Left cardiac atrium (tissue), 4 donors: ENCODE measurements at regions not wholly inside any gene's neighbourhood (a gene's known extent, or its start where the extent isn't known, plus 50 kb on each side); places are given as distances from the start of the nearest gene placed in this dataset.
"Not testable (repeated sequence)": the region's sequence is repeated elsewhere in the genome, so short reads cannot be mapped to it uniquely, and the experiment has no call there.

Source experiments
- ATAC-seq, 2 donors: fragments of 200-7000 bp; cut with Tn5 transposase; one replicate each; pipeline ENCODE4 v1.9.1; 2020; ENCODE audit warnings: mild to moderate bottlenecking in 2 of 2, moderate library complexity in 2 of 2
- DNase-seq: peaks from one replicate; pipeline ENCODE4 v3.0.0-alpha.2; 2020
- intact Hi-C, 2 donors: fragments of 100-400 bp; cut with DNase I; formaldehyde crosslinking; loops; one replicate each; pipeline versions ENCODE4 v1.14.1 to v1.15.1; 2022 to 2023
- donor health status: DM: no; HTN: yes; CAD: no.
- donor health status: DM: no; HTN: yes; CAD: no; lungs with severe emphysema.
- donor health status: DM: yes; HTN: yes; CAD: no.
- donor health status: Dilated cardiomyopathy.

DNA sequence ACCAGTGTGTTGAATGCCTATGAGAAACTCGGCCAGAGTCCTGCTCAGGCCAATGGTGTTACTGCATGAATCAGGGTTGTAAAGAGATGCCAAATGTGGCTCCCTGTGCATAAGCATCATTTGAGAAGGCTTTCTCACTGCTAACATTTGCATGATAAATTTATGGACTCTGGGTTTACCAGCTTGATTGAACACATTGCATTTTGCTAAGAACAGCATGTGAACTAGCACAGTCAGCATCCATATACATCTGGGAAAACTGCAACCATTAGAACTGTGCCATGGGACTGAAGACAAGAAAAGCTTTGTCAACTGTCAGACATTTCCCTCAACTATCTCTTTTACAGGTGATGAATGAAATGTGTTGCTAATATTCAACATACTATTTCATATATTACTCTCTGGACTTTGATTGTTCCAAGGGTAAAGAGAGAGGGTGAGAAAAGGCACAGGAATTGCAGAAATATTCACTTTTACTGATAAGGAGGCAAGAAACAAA is 1427.4 kb upstream of the ADGRL3 start:
- intact Hi-C loops: no loop called here
- no peak for DNase-seq
- no peak for ATAC-seq

DNA sequence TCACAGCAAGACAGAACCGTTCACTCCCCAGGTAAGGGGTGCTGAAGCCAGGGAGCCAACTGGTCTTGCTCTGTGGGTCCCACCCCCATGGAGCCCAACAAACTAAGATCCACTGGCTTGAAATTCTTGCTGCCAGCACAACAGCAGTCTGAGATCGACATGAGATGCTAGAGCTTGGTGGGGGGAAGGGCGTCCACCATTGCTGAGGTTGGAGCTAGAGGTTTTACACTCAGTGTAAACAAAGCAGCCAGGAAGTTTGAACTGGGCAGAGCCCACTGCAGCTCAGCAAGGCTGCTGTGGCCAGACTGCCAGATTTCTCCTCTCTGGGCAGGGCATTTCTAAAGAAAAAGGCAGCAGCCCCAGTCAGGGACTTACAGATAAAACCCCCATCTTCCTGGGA is 1419.9 kb upstream of the ADGRL3 start:
- ATAC-seq, intact Hi-C loops, DNase-seq: not testable (repeated sequence)

DNA sequence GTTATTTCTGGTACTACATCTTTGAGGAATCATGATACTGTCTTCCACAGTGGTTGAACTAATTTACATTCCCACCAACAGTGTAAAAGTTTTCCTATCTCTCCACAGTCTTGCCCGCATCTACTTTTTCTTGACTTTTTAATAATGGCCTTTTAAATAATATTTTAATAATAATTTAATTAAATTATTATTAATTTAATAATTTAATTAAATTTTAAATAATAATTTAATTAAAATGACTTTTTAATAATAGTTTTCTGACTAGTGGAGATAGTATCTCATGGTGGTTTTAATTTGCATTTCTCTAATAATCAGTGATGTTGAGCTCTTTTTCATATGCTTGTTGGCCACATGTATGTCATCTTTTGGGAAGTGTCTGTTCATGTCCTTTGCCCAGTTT is 1395.0 kb upstream of the ADGRL3 start:
- DNase-seq: no peak
- intact Hi-C loops: no loop called here
- ATAC-seq: no peak

DNA sequence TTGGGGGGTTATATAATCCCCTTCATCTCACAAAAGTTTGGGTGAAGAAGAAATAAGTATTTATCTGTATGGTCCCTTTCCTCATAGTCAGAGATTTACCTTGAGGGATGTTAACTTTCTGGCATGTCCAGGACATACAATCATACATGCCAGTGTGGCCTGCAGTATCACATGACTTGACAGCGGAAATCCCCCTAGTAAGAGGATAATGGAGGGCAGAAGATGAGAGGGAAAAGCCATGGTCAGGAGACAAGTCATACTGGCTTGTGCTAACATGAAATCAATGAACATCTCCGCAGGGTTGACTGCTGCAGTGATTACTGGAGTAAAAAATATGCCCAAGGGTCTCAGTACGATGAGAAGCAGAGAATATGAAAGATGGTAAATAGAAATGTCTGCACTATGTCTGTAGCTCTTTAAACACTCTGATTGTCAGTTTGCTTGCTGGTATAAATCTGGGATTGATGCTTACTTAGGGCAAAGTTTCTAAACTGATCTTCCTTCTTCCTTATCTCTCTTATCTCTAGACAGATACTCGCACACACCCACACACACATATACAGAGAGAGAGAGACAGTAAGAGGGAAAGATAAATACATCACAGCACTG is 1385.6 kb upstream of the ADGRL3 start:
- DNase-seq: no peak
- no peak for ATAC-seq
- intact Hi-C loops: no loop called here

DNA sequence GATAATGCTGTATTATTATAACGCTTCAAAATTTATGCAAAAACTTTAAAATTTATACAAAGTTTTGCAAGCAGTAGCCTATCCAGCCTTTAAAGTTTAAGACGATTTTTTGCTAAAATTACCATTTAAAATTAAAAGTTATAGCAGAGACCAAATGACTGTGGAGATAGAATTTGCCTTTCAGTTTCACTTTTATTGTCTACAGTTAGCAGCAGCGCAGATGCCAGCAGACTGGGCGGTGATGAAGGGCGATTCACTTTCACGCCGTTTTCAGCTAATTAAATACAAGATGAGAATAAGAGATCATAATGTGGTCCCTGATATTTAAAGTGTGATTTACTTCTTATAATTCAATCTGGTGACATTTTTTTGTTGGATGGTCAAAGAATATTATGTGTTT is 1381.5 kb upstream of the ADGRL3 start:
- DNase-seq (no peak), ATAC-seq (no peak)
- intact Hi-C loops: no loop called here

DNA sequence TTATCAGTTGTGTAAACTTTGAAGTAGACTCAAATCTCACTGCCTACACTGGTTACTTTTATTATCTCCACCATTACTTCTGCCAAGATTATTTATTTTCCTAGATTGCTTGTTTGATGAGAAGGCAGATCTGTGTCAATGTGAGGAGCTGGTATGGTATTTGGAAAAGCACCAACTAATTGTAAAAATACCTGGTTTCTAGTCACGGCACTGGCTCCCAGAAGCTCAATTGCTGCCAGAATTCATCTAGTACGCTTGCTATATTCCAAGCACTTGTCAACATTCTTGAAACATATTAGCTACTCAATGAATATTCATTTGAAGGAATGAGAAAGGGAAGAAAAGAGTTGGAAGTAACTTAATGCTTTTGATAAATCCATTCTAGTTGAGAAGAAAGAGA is 1376.8 kb upstream of the ADGRL3 start:
- intact Hi-C loops: no loop called here
- no peak for ATAC-seq
- DNase-seq: no peak

DNA sequence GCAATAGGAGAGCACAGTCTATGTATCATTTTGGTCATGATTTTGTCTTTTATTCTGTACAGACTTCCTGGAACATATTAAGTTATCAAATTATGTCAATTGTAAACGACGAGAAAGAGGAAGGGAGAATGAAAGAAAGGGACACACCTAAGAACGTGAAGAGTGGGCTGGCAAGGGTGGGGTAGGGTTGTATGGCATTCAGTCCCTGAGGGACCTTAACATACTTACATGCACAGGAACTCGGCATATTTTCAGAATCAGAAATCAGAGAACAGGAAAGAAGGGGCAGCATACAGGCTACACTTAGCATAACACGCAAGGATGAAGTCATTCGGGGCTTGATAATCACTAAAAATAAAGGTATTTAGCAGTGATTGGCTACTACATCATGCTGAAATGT is 1375.0 kb upstream of the ADGRL3 start:
- DNase-seq (no peak), ATAC-seq (no peak)
- intact Hi-C loops: no loop called here

DNA sequence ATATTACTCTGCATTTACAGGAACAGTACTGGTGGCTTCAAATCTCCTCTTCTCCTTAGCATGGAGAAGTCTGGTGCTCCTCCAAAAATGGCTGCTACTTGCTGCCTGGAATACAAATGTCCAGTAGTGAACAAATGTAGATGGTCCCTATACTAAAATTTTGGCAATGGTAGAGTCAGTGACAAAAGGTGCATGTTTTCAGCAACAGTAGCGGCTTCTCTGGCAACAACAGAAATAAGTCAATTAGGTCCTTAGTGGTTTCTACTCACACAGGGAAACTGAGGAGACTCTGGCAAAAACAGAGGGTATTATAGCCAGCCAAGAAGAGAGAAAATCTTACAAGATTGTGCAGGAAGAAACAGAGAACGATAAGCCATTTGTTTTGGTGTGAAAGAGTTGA is 1368.4 kb upstream of the ADGRL3 start:
- DNase-seq: no peak
- intact Hi-C loops: no loop called here
- ATAC-seq: no peak

DNA sequence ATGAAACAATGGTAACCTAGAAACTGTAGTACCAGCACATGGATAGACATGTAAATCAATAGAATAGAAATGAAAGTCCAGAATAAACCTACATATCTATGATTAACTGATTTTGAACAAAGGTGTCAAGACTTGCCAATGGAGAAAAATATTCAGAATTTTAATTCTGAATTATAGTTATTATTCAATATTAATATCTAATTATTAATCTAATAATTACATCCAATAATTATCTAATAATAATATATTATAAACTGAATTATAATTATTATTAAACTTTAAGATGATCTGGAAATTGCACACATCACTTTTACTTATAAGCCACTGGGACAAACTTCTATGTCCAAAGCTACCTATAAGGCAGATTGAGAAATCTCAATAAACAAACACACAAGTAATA is 1365.2 kb upstream of the ADGRL3 start:
- intact Hi-C loops: no loop called here
- no peak for ATAC-seq
- no peak for DNase-seq

DNA sequence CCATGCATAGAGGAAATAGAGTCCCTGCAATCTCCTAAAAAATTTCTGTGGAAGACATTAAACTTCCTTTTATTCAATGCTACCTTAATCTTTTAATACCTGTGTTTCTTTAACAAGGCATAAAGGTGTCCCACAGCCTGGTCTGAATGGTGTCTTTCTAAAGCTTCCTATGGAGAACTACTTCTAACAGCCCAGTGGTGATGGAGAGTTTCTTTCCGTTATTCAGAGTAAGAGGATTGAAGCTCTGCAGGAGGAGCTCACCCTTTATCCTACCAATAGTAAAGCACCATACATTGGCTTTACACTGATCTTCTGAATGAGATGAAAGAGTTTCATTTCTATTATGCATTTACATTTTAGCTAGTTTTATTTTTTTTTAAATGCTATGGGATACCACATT is 1362.4 kb upstream of the ADGRL3 start:
- ATAC-seq: no peak
- intact Hi-C loops: no loop called here
- no peak for DNase-seq

DNA sequence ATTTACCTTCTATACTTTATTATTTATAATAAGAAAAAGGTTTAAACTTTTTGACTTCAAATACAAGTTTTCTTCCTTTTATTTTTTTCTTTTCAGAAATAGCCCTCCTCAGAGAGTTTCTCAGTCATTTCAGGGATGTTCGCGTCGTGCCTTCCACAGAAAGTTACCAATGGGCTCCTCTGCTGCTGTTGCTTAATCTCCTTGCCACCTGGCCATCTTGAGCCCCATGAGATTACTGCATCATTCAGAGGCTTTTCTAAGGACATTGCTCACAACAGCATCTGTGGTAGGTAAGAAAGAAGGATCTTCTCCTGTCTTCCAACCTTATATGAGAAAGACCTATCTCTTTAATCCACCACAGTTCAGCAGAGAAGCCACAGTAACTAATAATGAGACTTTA is 1361.9 kb upstream of the ADGRL3 start:
- intact Hi-C loops: no loop called here
- ATAC-seq: no peak
- no peak for DNase-seq

DNA sequence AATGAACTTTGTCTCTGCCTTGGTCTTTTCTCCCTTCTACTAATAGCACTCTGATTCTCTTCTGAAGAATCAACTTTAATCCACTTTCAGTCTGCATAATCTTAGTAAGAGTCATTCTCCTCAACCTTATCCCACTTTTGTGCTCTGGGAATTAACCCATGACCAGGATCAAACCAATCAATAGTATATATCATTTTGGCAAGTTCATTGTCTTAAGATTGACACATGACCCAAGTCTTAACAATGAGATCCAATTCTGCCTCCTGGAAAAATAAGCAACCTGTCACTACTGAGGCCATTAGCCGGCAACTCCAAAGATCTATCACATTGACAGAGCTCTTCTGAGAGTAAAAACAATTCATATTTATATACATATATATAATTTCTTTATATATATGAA is 1358.4 kb upstream of the ADGRL3 start:
- no peak for DNase-seq
- ATAC-seq: no peak
- intact Hi-C loops: no loop called here

DNA sequence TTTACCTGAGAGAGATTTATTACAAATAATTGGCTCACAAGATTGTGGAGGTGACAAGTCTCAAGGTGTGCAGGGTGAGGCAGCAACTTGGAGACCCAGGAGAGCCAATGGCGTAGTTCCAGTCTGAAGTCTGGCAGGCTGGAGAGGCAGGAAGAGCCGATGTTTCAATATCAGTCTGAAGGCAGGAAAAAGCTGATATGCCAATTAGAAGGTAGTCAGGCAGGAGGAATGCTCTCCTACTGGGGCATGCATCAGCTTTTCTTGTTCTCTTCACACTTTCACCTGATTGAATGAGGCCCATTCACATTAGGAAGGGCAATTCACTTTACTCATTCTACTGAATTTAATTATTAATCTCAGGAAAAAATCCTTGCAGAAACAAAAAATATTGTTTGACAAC is 1351.7 kb upstream of the ADGRL3 start:
- DNase-seq (no peak), ATAC-seq (no peak)
- intact Hi-C loops: no loop called here

DNA sequence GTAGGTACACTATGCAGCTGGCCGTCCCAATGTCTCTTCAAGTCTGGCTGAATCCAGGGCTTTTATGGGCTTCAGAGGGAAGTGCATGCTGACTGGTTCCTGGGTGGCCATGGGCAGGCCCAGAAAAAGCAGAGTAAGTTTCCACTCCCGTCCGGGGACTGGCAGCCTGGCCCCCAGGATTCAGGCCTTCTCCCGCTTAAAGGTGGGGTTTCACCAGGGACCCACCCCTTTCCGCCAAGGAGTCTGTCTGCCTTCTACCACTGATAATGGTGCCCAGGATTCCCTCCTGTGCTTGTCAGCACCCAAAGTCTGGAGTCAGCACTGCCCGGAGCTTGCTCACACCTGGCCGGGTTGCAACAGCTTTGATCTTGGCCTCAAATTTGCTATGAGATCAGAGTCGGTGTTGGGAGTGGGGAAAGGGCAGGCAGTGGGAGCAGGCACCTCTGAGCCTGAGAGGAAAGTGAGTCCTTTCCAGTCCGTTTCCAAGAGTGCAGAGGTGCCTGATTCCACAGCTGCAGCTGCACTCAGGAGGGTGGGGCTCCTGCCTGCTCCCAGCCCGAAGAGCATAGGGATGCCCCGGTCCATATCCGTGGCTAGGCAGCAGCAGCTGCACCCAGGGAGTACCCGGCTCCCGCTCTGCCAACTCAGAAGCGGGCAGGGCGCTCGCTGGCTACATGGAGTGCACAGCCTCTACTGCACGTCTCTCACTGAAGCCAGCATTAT is 1344.3 kb upstream of the ADGRL3 start:
- no peak for ATAC-seq
- no peak for DNase-seq
- intact Hi-C loops: no loop called here

DNA sequence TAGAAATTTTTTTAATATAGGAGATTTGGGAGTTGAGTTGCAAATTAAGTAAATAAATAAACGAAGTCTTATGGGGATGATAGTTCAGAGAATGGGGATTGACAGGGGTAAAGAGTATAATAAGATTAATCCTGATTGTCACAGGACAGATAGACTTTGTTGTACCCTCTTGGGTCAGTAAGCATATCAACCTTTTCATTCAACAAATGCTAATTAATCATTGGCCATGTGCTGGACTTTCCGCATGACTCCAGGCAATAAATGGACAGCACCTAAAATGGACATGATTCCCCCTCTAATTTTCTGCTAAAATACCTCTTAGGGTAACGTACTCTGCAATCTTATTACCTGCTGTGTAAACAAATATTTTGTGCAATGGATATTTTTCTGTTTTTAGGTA is 1331.1 kb upstream of the ADGRL3 start:
- ATAC-seq: no peak
- DNase-seq: no peak
- intact Hi-C loops: no loop called here

DNA sequence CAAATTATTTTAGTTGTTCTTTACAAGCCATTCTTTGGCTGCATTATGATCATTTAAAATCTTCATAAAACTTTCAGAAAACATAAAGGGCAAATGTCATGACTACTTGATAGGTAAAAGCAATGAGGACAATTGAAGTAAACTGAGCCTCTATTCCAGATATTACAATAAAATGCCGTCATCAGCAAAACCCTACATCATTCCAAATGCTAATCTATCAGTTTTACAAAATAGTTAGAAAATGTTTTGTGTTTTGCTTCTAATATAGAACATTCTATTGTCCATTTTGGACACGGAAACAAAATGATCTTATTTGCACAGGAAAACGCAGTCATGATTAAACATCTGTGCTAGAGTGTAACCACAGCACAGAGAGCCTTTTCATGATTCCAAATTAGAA is 1330.6 kb upstream of the ADGRL3 start:
- no peak for DNase-seq
- no peak for ATAC-seq
- intact Hi-C loops: no loop called here

DNA sequence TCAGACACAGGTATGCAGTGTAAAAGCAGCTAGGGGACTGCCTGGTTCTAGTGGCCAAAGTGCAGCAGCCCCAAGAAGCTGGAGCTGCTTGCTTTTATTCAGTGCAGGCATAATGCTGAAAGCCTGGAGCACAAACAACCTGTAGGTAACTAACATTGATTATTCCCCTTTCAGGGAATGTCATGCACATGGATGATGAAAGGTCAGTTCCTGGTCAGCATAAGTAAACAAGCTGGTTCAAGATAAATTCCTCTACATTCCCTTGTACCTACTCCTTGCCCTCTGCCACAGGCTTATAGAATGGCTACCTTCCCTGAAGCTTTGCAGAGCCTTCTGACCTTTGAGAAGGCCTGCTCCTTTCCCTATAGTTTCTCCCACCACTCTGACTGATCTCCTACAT is 1318.5 kb upstream of the ADGRL3 start:
- intact Hi-C loops: no loop called here
- DNase-seq (no peak), ATAC-seq (no peak)

DNA sequence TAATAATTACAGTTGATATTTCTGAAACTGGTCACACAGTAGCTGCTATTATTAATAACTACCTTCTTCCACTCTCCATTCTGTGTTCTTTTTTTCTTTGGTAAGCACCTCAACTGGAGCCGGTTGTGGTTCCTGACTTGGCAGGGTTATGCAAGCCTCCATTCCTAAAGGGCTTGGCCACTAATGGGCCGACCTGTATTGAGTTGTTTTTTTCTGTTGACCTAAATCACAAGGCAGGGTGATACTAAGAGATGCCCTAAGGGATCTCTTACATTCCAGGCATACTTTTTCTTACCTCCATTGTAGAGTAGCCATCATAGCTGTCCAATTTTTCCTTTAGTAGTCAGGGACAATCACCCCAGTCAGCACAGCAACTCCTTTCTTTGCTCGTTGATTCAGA is 1295.8 kb upstream of the ADGRL3 start:
- intact Hi-C loops: no loop called here
- DNase-seq (no peak), ATAC-seq (no peak)

DNA sequence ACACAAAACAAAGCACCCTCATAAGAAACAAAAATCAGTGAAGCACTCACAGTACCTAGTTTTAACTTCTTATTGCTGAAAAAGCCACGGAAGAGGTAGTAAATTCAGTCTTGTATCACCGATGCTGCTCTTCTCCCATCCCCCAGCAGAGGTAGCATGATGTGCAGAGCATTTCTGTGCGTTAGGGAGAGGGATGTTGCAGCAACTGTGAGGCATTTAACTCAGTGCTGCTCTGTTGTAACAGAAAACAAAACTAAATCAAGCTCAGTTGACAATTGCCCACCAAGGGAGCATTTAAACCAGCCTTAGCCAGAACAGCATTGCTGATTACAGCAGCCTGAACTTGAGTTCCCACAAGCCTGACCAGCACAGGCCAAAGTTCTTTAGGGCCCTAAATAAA is 1279.7 kb upstream of the ADGRL3 start:
- no peak for ATAC-seq
- intact Hi-C loops: no loop called here
- no peak for DNase-seq

DNA sequence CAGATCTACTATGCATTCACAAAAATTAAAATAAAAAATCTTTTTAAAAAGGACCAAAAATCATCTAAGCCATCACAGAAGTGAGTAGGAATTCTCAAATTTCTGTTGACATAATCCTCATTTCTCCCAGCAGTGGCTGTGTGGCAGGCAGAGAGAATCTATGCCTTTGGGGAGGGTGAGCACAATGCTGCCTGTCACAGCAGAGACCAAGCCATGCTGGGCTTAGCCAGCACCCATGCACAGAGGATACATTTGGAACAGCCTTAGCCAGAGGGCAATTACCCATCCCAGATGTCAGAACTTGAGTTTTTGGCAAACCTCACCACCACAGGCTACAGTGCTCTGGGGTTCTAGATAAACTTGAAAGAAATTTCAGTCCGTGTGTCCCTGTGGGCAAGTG is 1274.8 kb upstream of the ADGRL3 start:
- ATAC-seq: no peak
- intact Hi-C loops: no loop called here

DNA sequence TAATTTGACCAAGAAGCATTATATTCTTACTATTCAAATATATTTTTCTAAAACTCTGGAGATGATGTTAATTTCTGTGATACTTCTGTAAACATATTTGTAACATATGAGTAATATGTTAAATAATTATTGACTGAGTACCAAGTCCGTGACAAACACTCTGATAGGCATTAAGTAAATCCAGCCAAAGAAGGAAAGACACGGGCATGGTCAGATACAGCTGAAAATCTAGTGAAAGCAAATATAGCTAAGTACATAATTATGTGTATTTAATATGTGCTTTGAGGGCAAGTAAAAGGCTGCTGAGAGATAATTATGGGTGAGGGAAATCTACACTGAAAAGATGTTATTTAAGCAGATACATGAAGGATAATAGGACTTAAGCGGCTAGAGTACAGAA is 1263.6 kb upstream of the ADGRL3 start:
- no peak for ATAC-seq
- intact Hi-C loops: no loop called here
- no peak for DNase-seq

More for the DNA sequence above, 1274.8 kb upstream of the ADGRL3 start:
- no peak for DNase-seq
